Stimulated activated CD4-positive, alpha-beta T cell treated with anti-CD3 and anti-CD28 coated beads, Interleukin-4, amount 100 ng/mL, for 48 hours (primary cell): ENCODE measurements at regions not wholly inside any gene's neighbourhood (a gene's known extent, or its start where the extent isn't known, plus 50 kb on each side); places are given as distances from the start of the nearest gene placed in this dataset.

Experiments
- DNase-seq, 2 donors: peaks; one replicate each; pipeline ENCODE4 v3.0.0-alpha.2; 2020; ENCODE audit warnings: low read depth in 2 of 2

GRCh38 chr11:134628426-134628825, 216.4 kb upstream of the B3GAT1 start:
- no peak for DNase-seq

GRCh38 chr11:134626032-134626431, 214.0 kb upstream of the B3GAT1 start:
- DNase-seq: no peak

GRCh38 chr11:134625631-134626030, 213.6 kb upstream of the B3GAT1 start:
- DNase-seq: no peak

- no peak for DNase-seq
Measured at GRCh38 chr11:134625151-134625550, 213.1 kb upstream of the B3GAT1 start.

DNA sequence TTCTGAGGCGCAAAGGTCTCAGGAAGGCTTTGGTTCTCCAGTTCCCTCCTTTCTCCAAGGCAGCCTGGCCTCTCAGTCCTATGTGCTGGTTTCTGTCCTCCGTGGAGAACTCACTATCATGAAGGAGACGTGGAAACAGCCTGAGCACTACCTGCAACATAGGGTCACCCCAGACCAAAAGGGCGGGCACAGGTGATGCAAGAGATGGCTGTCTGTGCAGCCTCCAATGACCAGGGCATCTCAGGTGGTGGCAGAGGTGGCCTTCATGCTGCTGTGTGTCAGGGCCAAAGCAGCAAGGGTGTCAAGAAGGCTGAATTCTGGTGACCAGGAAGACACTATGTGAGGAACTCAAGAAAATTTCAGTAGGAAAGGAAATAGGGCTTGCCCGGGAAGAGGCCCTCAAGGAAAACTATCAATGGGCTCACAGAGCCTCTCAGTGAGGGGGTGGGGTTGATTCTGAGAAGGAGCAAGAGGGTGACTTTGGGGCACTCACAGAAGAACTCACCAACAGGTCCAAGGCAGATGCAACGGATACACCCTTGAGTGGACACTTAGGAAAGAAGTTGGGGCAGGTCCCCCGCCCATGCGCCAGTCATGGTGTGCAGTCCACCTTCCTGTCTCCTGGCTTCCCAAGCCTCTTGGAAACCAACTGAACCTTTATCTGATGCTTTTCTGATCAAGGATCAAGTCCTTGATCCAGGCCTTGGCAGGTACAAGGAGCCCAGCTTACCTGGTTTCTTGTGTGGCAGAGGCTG, 212.3 kb upstream of the B3GAT1 start:
- DNase-seq: no peak

DNA sequence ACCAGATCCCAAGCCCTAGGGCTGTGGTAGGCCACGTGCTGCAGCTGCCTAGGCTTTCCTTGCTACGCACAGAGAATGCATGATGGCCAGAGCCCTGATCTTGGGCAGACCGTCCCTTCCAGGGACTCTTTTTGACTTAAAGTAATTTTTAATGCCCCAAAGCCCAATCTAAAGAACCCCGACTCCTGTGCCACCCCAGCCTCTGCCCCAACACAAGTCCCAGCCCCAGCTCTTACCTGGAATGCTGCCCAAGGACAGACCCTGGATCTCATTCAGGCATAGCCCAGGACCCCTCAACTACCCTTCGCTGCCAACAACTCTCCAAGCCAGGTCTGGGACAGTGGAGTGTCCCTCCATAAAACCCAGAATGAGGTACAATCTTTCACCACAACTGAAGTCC, 211.7 kb upstream of the B3GAT1 start:
- DNase-seq: no peak

DNA sequence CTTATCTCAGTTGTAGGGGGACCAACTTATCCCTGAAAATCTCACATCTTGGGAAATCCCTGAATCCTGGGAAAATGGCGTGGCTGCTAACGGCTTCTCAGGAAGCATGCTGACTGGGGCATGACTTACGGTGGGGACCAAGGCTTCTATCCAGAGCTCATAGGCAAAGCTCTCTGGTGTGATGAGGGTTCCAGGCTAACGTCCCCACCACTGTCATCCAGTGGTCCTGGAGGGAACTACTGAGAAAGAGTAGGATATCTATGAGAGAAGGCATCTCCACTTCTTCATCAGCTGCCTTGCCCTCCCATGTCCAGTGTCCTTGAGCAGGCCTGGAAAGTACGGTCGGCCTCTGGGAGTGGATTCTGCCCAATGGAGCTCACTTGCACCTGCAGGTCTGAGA, 210.4 kb upstream of the B3GAT1 start:
- no peak for DNase-seq

DNA sequence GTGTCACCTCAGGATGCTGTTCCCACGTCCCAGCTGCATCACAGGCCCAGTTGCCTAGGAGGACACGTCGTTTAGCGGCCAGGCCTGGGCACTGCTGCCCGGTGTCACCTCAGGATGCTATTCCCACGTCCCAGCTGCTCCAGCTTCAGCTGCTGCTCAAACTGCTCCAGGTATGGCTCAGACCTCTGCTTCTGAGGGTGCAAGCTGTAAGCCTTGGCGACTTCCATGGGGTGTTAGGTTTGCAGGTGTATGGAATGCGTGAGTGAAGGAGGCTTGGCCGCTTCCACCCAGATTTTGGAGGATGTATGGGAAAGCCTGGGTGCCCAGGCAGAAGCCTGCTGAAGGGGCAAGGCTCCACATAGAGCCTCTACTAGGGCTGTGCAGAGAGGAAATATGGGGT, 205.3 kb upstream of the B3GAT1 start:
- no peak for DNase-seq

DNA sequence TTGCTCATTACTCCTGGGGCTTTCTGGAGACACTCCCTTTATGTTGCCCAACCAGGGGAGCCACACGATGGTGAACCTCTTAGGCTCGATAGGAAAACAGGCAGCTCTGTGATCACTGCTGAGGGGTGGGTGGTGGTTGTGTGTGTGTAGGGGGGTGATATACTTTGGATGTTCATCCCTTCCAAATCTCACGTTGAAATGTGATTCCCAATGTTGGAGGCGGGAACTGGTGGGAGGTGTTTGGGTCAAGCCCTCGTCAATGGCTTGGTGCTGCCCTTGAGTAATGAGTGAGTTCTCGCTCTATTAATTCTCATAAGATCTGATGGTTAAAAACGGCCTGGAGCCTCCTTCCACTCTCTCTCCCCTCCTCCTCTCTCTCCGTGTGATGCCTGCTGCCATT, 204.0 kb upstream of the B3GAT1 start:
- DNase-seq: no peak

DNA sequence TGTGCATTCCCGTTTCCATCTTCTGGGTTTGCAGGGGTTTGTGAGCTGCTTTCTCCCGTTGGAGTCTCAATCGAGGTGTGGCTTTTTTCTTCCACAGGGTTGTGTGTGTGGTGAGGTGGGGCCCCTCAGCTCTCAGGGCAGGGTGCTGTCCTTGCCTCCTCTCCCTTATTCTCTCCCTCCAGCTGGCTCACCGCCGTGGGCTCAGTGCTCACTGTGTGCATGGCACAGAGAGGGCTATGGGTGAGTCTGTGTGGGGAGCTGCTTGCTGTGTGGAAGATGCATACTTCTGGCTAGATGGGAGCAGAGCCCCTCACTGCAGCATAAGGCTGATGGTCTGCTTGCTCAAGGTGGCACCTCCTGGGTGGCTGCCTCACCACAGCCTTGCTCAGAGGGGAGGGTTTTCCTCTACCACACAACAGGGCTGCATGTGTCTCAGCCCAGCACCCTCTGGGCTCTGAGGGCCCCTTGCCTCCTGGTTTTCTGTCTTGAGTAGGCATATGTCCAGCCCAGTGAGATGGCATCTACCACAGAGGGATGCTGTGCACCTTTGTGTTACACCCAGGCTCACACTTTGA, 203.1 kb upstream of the B3GAT1 start:
- no peak for DNase-seq

DNA sequence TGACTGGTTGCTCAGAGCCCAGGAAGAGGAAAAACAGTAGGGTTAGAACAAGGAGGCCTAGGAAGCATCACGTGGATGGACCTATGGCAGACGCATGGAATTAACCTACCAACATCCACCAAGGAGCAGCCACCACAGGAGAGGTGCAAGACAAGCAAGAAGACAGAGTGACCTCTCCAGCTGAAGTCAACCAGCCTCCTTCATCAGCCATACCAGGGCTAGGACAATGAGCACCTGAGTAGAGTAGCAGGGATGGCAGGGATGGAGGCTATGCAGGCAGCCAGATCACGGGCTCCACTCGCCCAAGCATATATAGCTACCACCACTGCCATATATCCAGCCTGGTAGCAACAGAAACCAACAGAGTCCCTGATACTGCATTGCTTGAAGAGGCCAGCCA, 202.1 kb upstream of the B3GAT1 start:
- DNase-seq: no peak

DNA sequence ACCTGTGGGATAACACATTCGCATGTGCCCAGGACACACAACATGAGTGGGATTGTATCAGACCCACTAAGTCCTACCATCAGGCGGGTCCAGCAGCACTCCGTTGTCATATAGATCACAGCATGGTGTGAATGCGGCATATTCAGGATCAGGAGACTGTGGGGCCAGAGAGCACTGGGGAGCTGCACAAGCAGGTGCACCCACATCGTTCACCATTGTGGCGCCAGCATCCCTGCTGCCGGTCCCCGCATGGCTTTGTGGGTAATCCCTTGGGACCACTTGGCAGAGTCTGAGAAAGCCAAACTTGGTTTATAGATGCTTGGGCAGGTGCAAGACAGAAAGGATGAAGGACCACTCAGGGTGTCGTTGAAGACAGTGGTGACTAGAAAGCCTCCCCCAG, 201.6 kb upstream of the B3GAT1 start:
- no peak for DNase-seq

- DNase-seq: no peak
Measured at GRCh38 chr11:134612140-134613030, 200.3 kb upstream of the B3GAT1 start.

DNA sequence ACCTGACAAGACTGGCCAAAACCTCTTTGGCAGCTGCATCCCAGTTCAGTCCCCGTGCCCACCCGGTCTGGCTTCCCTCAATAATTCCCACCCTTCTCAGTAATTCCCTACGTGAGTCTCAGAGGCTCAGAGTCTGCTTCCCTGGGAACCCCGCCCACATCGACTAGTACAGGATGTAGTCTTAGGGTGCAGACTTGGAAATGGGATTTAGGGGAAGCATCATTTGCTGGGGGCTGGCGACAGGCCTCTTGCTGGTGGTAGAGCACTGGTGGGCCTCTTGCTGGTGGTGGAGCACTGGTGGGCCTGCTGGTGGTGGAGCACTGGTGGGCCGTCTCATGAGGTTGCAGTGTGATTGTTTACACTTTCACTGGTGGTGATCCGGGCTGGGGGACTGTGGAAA, 199.5 kb upstream of the B3GAT1 start:
- no peak for DNase-seq

- no peak for DNase-seq
Measured at GRCh38 chr11:134610116-134610910, 198.3 kb upstream of the B3GAT1 start.

DNA sequence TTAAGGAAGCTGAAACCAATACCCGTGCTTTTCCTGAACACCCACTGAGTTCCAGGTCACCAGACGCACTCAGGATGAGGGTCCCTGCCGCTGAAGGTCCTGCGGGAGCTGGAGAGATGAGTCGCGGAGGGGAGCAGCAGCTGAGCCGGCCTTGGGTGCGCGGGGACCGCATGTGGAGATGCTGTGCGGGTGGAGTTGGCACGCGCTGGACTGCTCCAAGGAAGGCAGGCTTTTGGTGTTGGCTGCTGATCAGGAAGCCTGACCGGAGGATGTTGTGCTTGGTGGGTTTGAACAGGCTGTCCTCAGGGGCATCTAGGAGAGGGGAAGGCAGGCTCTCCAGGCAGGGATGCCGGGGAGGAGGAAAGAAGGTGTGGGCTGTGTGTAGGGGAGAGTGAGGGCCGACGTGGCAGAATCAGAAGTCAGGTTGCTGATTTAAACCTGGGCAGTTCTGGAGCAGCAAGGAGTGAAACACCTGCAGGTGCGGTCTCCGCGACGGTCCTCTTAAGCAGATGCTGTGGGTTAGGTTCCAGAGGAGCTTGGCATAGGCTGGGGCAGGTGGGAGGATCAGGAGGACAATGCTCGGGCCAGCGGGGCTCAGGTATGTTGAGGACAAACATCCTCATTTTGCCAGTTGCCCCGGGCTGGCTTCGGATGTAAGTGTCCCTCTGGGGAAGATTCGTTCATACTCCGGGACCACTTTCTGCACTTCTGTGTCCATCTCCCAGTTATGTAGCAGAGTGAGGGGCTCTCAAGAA, 197.5 kb upstream of the B3GAT1 start:
- no peak for DNase-seq

DNA sequence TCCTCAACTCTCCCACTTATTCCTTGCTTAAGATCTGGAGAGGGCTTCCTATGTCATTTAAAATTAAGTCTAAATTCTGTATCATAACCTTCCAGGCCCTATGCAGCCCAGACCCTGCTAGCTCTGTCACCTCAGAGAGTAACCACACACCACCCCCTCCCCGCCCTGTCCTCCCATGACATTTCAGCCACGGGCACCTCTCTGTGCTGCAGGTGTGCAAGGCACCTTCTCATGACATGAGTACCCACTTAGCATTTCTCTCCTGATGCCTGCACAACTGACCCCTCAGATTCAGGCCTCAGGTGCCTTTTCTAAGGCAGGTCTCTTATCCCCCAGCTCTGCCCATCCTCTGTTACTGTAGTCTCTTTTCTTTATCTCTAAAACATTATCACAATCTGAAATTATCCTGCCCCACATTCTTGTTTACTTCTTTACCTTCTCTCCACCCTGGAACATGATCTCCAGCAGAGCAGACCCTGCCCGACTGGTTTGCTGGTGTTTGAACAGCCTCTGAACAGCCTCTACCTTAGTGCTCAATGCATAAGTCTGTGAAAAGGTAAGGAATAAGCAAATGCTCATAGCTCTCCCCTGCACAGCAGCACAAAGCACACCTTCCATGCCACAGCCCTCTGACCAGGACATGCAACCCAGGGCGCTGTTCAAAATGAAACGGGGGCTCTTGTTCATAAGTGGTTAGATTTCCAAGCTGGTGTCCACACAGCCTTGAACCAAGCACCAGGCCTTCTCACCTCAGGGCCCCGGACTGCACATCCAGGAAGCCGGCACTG, 196.1 kb upstream of the B3GAT1 start:
- no peak for DNase-seq

- DNase-seq: no peak
Measured at GRCh38 chr11:134606251-134606650, 194.2 kb upstream of the B3GAT1 start.

DNA sequence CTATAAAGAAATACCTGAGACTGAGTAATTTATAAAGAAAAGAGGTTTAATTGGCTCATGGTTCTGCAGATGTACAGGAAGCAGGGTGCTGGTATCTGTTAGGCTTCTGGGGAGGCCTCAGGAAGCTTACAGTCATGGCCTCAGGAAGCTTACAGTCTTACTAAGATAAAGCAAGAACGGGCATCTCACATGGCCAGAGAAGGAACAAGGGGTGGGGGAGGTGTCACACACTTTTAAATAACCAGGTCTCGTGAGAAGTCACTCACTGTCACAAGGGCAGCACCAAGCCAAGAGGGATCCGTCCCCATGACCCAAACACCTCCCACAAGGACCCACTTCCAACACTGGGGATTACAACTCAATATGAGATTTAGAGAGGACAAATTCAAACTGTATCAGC, 192.8 kb upstream of the B3GAT1 start:
- no peak for DNase-seq

- DNase-seq: no peak
Measured at GRCh38 chr11:134599299-134599771, 187.3 kb upstream of the B3GAT1 start.
